ENCODE measurements at regions not wholly inside any gene's neighbourhood (a gene's known extent, or its start where the extent isn't known, plus 50 kb on each side); places are given as distances from the start of the nearest gene placed in this dataset.

- TF ChIP-seq, protein P1, sequence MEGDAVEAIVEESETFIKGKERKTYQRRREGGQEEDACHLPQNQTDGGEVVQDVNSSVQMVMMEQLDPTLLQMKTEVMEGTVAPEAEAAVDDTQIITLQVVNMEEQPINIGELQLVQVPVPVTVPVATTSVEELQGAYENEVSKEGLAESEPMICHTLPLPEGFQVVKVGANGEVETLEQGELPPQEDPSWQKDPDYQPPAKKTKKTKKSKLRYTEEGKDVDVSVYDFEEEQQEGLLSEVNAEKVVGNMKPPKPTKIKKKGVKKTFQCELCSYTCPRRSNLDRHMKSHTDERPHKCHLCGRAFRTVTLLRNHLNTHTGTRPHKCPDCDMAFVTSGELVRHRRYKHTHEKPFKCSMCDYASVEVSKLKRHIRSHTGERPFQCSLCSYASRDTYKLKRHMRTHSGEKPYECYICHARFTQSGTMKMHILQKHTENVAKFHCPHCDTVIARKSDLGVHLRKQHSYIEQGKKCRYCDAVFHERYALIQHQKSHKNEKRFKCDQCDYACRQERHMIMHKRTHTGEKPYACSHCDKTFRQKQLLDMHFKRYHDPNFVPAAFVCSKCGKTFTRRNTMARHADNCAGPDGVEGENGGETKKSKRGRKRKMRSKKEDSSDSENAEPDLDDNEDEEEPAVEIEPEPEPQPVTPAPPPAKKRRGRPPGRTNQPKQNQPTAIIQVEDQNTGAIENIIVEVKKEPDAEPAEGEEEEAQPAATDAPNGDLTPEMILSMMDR (conservative IDR thresholded peaks at IDR 0.05; ENCODE audit: low read depth in 2 of 2): no peak
- TF ChIP-seq REST (IDR thresholded peaks at IDR 0.05; ENCODE audit: unreplicated experiment): no peak
- no peak for TF ChIP-seq EZH2 (IDR thresholded peaks at IDR 0.05; ENCODE audit: low read depth, unreplicated experiment)
- TF ChIP-seq POLR2AphosphoS5 (IDR thresholded peaks at IDR 0.05; ENCODE audit: low read depth): no peak
- TF ChIP-seq EZH2phosphoT487 (IDR thresholded peaks at IDR 0.05; ENCODE audit: unreplicated experiment): no peak
- no peak for TF ChIP-seq CREB1 (CRISPR knock-in tag; IDR thresholded peaks at IDR 0.05; ENCODE audit: low read depth)
- TF ChIP-seq, protein P2, sequence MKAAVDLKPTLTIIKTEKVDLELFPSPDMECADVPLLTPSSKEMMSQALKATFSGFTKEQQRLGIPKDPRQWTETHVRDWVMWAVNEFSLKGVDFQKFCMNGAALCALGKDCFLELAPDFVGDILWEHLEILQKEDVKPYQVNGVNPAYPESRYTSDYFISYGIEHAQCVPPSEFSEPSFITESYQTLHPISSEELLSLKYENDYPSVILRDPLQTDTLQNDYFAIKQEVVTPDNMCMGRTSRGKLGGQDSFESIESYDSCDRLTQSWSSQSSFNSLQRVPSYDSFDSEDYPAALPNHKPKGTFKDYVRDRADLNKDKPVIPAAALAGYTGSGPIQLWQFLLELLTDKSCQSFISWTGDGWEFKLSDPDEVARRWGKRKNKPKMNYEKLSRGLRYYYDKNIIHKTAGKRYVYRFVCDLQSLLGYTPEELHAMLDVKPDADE (IDR thresholded peaks at IDR 0.05): no peak
- TF ChIP-seq JUNB (IDR thresholded peaks at IDR 0.05; ENCODE audit: unreplicated experiment): no peak
- no peak for TF ChIP-seq ZNF462 (CRISPR knock-in tag; IDR thresholded peaks at IDR 0.05)
Measured at GRCh38 chrX:27241981-27242380, 221.2 kb downstream of the PPP4R3C start.

All from GM23338 (cell line).